ENCODE measurements at regions not wholly inside any gene's neighbourhood (a gene's known extent, or its start where the extent isn't known, plus 50 kb on each side); places are given as distances from the start of the nearest gene placed in this dataset.

GRCh38 chrX:146396409-146396808 is 413.2 kb upstream of the CXorf51B start:
- Histone ChIP-seq H3K36me3 (no peaks in the 10 kb centered on the region), H3K9me3 (peaks cover 0 to 2% of the 10 kb centered on the region in 2 donors), H3K4me3 (no peak overlapping the region), H3K27ac (no peak overlapping the region), H3K4me1 (no peaks in the 10 kb centered on the region), H3K27me3 (no peaks in the 10 kb centered on the region)
- TF ChIP-seq POLR2AphosphoS5 (IDR thresholded peaks at IDR 0.05) (no peak), POLR2A (IDR thresholded peaks at IDR 0.05) (no peak)
- TF ChIP-seq, protein P1, sequence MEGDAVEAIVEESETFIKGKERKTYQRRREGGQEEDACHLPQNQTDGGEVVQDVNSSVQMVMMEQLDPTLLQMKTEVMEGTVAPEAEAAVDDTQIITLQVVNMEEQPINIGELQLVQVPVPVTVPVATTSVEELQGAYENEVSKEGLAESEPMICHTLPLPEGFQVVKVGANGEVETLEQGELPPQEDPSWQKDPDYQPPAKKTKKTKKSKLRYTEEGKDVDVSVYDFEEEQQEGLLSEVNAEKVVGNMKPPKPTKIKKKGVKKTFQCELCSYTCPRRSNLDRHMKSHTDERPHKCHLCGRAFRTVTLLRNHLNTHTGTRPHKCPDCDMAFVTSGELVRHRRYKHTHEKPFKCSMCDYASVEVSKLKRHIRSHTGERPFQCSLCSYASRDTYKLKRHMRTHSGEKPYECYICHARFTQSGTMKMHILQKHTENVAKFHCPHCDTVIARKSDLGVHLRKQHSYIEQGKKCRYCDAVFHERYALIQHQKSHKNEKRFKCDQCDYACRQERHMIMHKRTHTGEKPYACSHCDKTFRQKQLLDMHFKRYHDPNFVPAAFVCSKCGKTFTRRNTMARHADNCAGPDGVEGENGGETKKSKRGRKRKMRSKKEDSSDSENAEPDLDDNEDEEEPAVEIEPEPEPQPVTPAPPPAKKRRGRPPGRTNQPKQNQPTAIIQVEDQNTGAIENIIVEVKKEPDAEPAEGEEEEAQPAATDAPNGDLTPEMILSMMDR (IDR thresholded peaks at IDR 0.05), result no peak
- DNase-seq (ENCODE audit: low spot score in 2 of 2), result no peak
- intact Hi-C loops (cut with DNase I; ENCODE audit: low total_unique reads), result no loop called here

DNA sequence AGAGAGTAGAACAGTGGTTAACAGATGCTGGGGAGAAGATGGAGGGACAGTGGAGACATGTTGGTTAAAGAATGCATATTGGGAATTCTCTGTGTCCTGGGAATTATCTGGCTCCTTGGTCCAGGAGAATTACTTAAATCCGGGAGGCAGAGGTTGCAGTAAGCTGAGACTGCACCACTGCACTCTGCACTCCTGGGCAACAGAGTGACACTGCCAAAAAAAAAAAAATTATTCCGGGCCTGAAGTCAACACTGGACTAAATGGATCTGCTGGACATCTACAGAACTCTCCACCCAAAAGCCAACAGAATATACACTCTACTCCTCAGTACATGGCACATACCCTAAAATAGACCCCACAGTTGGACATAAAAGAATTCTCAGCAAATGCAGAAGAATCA is 400.0 kb upstream of the CXorf51B start:
- Histone ChIP-seq H3K9me3 (no peaks in the 10 kb centered on the region), H3K27ac (no peak overlapping the region), H3K4me3 (no peak overlapping the region), H3K36me3 (no peaks in the 10 kb centered on the region), H3K4me1 (no peaks in the 10 kb centered on the region), H3K27me3 (no peaks in the 10 kb centered on the region)
- intact Hi-C loops (cut with DNase I; ENCODE audit: low total_unique reads), result no loop called here
- TF ChIP-seq POLR2A (IDR thresholded peaks at IDR 0.05), result no peak
- DNase-seq (ENCODE audit: low spot score in 2 of 2), result no peak

- no peak overlapping the region for H3K27ac ChIP-seq
- H3K4me3 ChIP-seq, result no peak overlapping the region
- TF ChIP-seq POLR2AphosphoS5 (IDR thresholded peaks at IDR 0.05), result no peak
- TF ChIP-seq, protein P1 (IDR thresholded peaks at IDR 0.05), result no peak
- no peaks in the 10 kb centered on the region for H3K4me1 ChIP-seq
- no peak for DNase-seq (ENCODE audit: low spot score in 2 of 2)
- H3K9me3 ChIP-seq, result no peaks in the 10 kb centered on the region
- no peaks in the 10 kb centered on the region for H3K36me3 ChIP-seq
- peaks cover 0 to 3% of the 10 kb centered on the region in 2 donors for H3K27me3 ChIP-seq
- intact Hi-C loops (cut with DNase I; ENCODE audit: low total_unique reads), result no loop called here
Observed at GRCh38 chrX:146424422-146424821, 385.1 kb upstream of the CXorf51B start.

- Histone ChIP-seq H3K27me3 (no peaks in the 10 kb centered on the region), H3K4me3 (no peak overlapping the region), H3K4me1 (no peaks in the 10 kb centered on the region), H3K27ac (no peak overlapping the region), H3K36me3 (no peaks in the 10 kb centered on the region), H3K9me3 (no peaks in the 10 kb centered on the region)
- no peak for TF ChIP-seq POLR2A (IDR thresholded peaks at IDR 0.05)
- no peak for TF ChIP-seq POLR2AphosphoS5 (IDR thresholded peaks at IDR 0.05)
- TF ChIP-seq, protein P1 (IDR thresholded peaks at IDR 0.05), result no peak
- no peak for DNase-seq (ENCODE audit: low spot score in 2 of 2)
- intact Hi-C loops (cut with DNase I; ENCODE audit: low total_unique reads), result no loop called here
Observed at GRCh38 chrX:146433771-146434170, 375.8 kb upstream of the CXorf51B start.

GRCh38 chrX:146435472-146435871 is 374.1 kb upstream of the CXorf51B start:
- TF ChIP-seq POLR2A (IDR thresholded peaks at IDR 0.05), result no peak
- TF ChIP-seq POLR2AphosphoS5 (IDR thresholded peaks at IDR 0.05), result no peak
- TF ChIP-seq, protein P1 (IDR thresholded peaks at IDR 0.05), result no peak
- H3K27ac ChIP-seq, result no peak overlapping the region
- no peak overlapping the region for H3K4me3 ChIP-seq
- no peaks in the 10 kb centered on the region for H3K27me3 ChIP-seq
- no peaks in the 10 kb centered on the region for H3K9me3 ChIP-seq
- H3K4me1 ChIP-seq, result no peaks in the 10 kb centered on the region
- no peak for DNase-seq (ENCODE audit: low spot score in 2 of 2)
- H3K36me3 ChIP-seq, result no peaks in the 10 kb centered on the region
- intact Hi-C loops (cut with DNase I; ENCODE audit: low total_unique reads), result no loop called here

- no peaks in the 10 kb centered on the region for H3K4me1 ChIP-seq
- TF ChIP-seq, protein P1 (IDR thresholded peaks at IDR 0.05), result no peak
- TF ChIP-seq POLR2AphosphoS5 (IDR thresholded peaks at IDR 0.05), result no peak
- TF ChIP-seq POLR2A (IDR thresholded peaks at IDR 0.05), result no peak
- intact Hi-C loops (cut with DNase I; ENCODE audit: low total_unique reads), result no loop called here
- H3K27me3 ChIP-seq, result no peaks in the 10 kb centered on the region
- H3K4me3 ChIP-seq, result no peak overlapping the region
- DNase-seq (ENCODE audit: low spot score in 2 of 2), result no peak
- no peaks in the 10 kb centered on the region for H3K9me3 ChIP-seq
- H3K27ac ChIP-seq, result no peak overlapping the region
- no peaks in the 10 kb centered on the region for H3K36me3 ChIP-seq
Observed at GRCh38 chrX:146448791-146449190, 360.8 kb upstream of the CXorf51B start.

Measured in breast epithelium (tissue), 4 donors.